Fibroblast of lung (primary cell): ENCODE measurements at regions not wholly inside any gene's neighbourhood (a gene's known extent, or its start where the extent isn't known, plus 50 kb on each side); places are given as distances from the start of the nearest gene placed in this dataset.
"Not testable (repeated sequence)": the region's sequence is repeated elsewhere in the genome, so short reads cannot be mapped to it uniquely, and the experiment has no call there.

Experiments
- DNase-seq, 2 donors: peaks; one replicate each; pipeline versions ENCODE4 v3.0.0 to v3.0.0-alpha.2; 2010; ENCODE audit warnings: low read depth in 2 of 2
- H2AFZ ChIP-seq: 2 replicates; pipeline ENCODE4 v1.5.1; 2012; ENCODE audit warnings: low read length, control low read depth, inconsistent platforms
- H3K27ac ChIP-seq: 2 replicates; pipeline ENCODE4 v1.5.1; 2011; ENCODE audit warnings: low read length, control low read depth; ENCODE audit not compliant: insufficient read depth
- H3K27me3 ChIP-seq: 2 replicates; pipeline ENCODE4 v1.5.1; 2011; ENCODE audit warnings: mild to moderate bottlenecking, low read length; ENCODE audit not compliant: control insufficient read depth, insufficient read depth
- H3K36me3 ChIP-seq: 2 replicates; pipeline ENCODE4 v1.5.1; 2011; ENCODE audit warnings: low read length; ENCODE audit not compliant: control insufficient read depth, insufficient read depth
- H3K4me1 ChIP-seq: 2 replicates; pipeline ENCODE4 v1.5.1; 2011; ENCODE audit warnings: low read length; ENCODE audit not compliant: control insufficient read depth, insufficient read depth; ENCODE audit errors: extremely low read depth
- H3K4me2 ChIP-seq: 2 replicates; pipeline ENCODE4 v1.5.1; 2011; ENCODE audit warnings: low read length, control low read depth; ENCODE audit not compliant: insufficient read depth; ENCODE audit errors: extremely low read depth
- H3K4me3 ChIP-seq, 4 experiments: fragments of 200-600 bp in 1 of 4; sonication (generic) in 1 of 4; replicated peaks in 1 of 4; 2 replicates each; pipeline ENCODE4 v1.5.1; 2011 to 2016; ENCODE audit warnings: low read length in 4 of 4, low read depth in 3 of 4, mild to moderate bottlenecking in 3 of 4, control low read depth in 2 of 4, inconsistent platforms in 1 of 4, mixed read lengths in 1 of 4; ENCODE audit not compliant: insufficient read depth in 1 of 4; ENCODE audit errors: control extremely low read depth in 1 of 4
- H3K79me2 ChIP-seq: 2 replicates; pipeline ENCODE4 v1.5.1; 2012; ENCODE audit warnings: mild to moderate bottlenecking, low read length, inconsistent platforms; ENCODE audit not compliant: control insufficient read depth, insufficient read depth
- H3K9ac ChIP-seq: 2 replicates; pipeline ENCODE4 v1.5.1; 2011; ENCODE audit warnings: mild to moderate bottlenecking, low read length, control low read depth; ENCODE audit not compliant: insufficient read depth
- H3K9me3 ChIP-seq: 2 replicates; pipeline ENCODE4 v1.5.1; 2012; ENCODE audit warnings: low read depth, low read length; ENCODE audit not compliant: control insufficient read depth, insufficient read depth
- H4K20me1 ChIP-seq: 2 replicates; pipeline ENCODE4 v1.5.1; 2011; ENCODE audit warnings: low read length; ENCODE audit not compliant: control insufficient read depth, insufficient read depth; ENCODE audit errors: extremely low read depth
- CTCF ChIP-seq, 2 donors: IDR thresholded peaks in 1 of 2; conservative IDR thresholded peaks in 1 of 2; 1 replicate in 1 of 2; 2 replicates in 1 of 2; pipeline ENCODE4 v1.5.1; 2011 to 2012; ENCODE audit warnings: low read length in 2 of 2, control low read depth in 1 of 2, inconsistent platforms in 1 of 2, low read depth in 1 of 2, mild to moderate bottlenecking in 1 of 2
- EZH2 ChIP-seq: IDR thresholded peaks from 2 replicates; pipeline ENCODE4 v1.5.1; 2012; ENCODE audit warnings: low read length, control low read depth, mild to moderate bottlenecking; ENCODE audit errors: missing control alignments

GRCh38 chr12:131647667-131648066 lies 63.2 kb upstream of the SFSWAP start:
- no peaks in the 10 kb centered on the region for H3K79me2 ChIP-seq
- no peak overlapping the region for H2AFZ ChIP-seq
- no peaks in the 10 kb centered on the region for H3K27me3 ChIP-seq
- no peak overlapping the region for H3K27ac ChIP-seq
- no peaks in the 10 kb centered on the region for H4K20me1 ChIP-seq
- no peak overlapping the region for H3K4me2 ChIP-seq
- no peak overlapping the region for H3K9ac ChIP-seq
- H3K36me3 ChIP-seq, result no peaks in the 10 kb centered on the region
- no peak for DNase-seq
- TF ChIP-seq CTCF (conservative IDR thresholded peaks at IDR 0.05 in 1 of 2, IDR thresholded peaks at IDR 0.05 in 1 of 2; ENCODE audit: low read depth in 1 of 2, low read length in 2 of 2), result no peak
- TF ChIP-seq EZH2, result no peak
- H3K4me3 ChIP-seq, result no peak overlapping the region
- H3K9me3 ChIP-seq, result no peaks in the 10 kb centered on the region
- no peaks in the 10 kb centered on the region for H3K4me1 ChIP-seq

- not testable (repeated sequence) for H3K4me2 ChIP-seq, H4K20me1 ChIP-seq, DNase-seq
Measured at GRCh38 chr12:131655469-131656174, 55.3 kb upstream of the SFSWAP start.

DNA sequence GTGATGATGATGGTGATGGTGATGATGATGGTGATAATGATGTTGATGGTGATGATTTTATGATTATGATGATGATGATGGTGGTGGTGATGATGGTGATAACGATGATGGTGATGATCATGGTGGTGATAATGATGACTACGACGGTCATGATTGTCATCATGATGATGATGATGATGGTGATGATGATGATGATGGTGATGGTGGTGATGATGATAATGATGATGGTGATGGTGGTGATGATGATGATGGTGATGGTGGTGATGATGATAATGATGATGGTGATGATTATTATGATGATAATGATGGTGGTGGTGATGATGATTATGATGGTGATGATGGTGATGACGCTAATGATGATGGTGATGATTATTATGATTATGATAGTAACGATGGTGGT lies 54.1 kb upstream of the SFSWAP start:
- not testable (repeated sequence) for H3K27me3 ChIP-seq, H2AFZ ChIP-seq, H4K20me1 ChIP-seq, H3K4me1 ChIP-seq, H3K79me2 ChIP-seq, DNase-seq, H3K9me3 ChIP-seq, H3K4me2 ChIP-seq, H3K9ac ChIP-seq, H3K36me3 ChIP-seq, H3K27ac ChIP-seq, H3K4me3 ChIP-seq

More at GRCh38 chr12:131655469-131656174, 55.3 kb upstream of the SFSWAP start:
- H2AFZ ChIP-seq, H3K36me3 ChIP-seq, H3K27me3 ChIP-seq, H3K4me3 ChIP-seq, H3K9me3 ChIP-seq, H3K27ac ChIP-seq, H3K9ac ChIP-seq, H3K4me1 ChIP-seq, H3K79me2 ChIP-seq: not testable (repeated sequence)

- not testable (repeated sequence) for H3K27ac ChIP-seq, H3K4me2 ChIP-seq, H3K27me3 ChIP-seq, H3K36me3 ChIP-seq, H3K79me2 ChIP-seq, H4K20me1 ChIP-seq, H3K9ac ChIP-seq, H2AFZ ChIP-seq, H3K4me1 ChIP-seq, DNase-seq, H3K9me3 ChIP-seq, H3K4me3 ChIP-seq
Measured at GRCh38 chr12:131658605-131659004, 52.3 kb upstream of the SFSWAP start.

DNA sequence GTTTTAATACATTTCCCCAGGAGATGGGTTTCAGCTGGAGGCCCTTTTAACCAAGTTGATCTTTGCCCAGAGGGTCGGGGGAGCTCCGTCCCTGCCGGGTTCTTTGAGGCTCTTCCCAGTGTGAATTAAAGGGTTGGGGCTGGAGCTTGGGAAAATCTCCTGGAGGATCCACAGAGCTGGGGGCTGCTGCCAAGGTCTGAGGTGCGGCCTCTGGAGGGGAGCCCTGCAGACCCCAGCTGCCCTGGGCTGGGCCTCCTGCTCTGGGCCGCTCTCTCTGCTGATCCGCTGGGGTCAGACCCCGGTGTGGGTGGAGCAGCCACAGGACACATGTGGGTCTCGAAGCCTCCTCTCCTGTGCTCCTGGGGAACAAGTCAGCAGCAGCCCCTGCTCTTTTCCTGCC lies 51.4 kb upstream of the SFSWAP start:
- H3K27me3 ChIP-seq, DNase-seq, H3K9me3 ChIP-seq, H3K4me2 ChIP-seq, H3K9ac ChIP-seq, H3K79me2 ChIP-seq, H4K20me1 ChIP-seq, H3K27ac ChIP-seq, H3K4me3 ChIP-seq, H3K4me1 ChIP-seq, H2AFZ ChIP-seq, H3K36me3 ChIP-seq: not testable (repeated sequence)

GRCh38 chr12:131659976-131660375 lies 50.9 kb upstream of the SFSWAP start:
- not testable (repeated sequence) for H3K36me3 ChIP-seq, H3K9me3 ChIP-seq, H4K20me1 ChIP-seq, H3K4me1 ChIP-seq, H3K9ac ChIP-seq, H3K27me3 ChIP-seq, DNase-seq, H3K4me2 ChIP-seq, H2AFZ ChIP-seq, H3K4me3 ChIP-seq, H3K79me2 ChIP-seq, H3K27ac ChIP-seq
